ENCODE measurements at regions not wholly inside any gene's neighbourhood (a gene's known extent, or its start where the extent isn't known, plus 50 kb on each side); places are given as distances from the start of the nearest gene placed in this dataset.

DNA sequence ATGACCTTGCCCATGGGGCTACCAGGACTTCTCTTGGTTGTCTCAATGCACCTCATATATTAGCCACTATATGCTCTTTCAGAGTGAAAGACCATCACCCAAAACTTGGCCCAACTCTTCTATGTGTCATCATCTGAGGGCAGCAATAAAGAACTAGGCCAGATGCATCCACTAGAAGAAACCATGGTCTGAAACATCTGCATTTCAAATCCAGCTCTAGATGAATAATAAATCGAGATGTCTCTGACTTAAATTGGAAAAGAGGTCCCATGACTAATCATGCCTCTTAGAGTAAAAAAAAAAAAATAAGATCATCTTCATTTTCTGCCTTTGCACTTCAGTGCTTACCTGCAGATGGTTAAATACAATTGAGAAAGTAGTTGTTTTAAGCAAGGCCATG is 397.6 kb upstream of the PITX2 start:
- DNase-seq (ENCODE audit: low spot score), result no peak
- Mint-ChIP-seq H3K36me3 (ENCODE audit: low read depth) (no peaks in the 10 kb centered on the region), H3K4me1 (ENCODE audit: low read depth) (no peaks in the 10 kb centered on the region), H3K27me3 (ENCODE audit: low read depth) (peaks cover 7% of the 10 kb centered on the region), H3K9me3 (ENCODE audit: low read depth) (no peaks in the 10 kb centered on the region), H3K4me3 (ENCODE audit: unreplicated experiment) (no peak overlapping the region), H3K27ac (ENCODE audit: unreplicated experiment) (no peak overlapping the region)
- TF ChIP-seq, protein P1, sequence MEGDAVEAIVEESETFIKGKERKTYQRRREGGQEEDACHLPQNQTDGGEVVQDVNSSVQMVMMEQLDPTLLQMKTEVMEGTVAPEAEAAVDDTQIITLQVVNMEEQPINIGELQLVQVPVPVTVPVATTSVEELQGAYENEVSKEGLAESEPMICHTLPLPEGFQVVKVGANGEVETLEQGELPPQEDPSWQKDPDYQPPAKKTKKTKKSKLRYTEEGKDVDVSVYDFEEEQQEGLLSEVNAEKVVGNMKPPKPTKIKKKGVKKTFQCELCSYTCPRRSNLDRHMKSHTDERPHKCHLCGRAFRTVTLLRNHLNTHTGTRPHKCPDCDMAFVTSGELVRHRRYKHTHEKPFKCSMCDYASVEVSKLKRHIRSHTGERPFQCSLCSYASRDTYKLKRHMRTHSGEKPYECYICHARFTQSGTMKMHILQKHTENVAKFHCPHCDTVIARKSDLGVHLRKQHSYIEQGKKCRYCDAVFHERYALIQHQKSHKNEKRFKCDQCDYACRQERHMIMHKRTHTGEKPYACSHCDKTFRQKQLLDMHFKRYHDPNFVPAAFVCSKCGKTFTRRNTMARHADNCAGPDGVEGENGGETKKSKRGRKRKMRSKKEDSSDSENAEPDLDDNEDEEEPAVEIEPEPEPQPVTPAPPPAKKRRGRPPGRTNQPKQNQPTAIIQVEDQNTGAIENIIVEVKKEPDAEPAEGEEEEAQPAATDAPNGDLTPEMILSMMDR (IDR thresholded peaks at IDR 0.05), result no peak

DNA sequence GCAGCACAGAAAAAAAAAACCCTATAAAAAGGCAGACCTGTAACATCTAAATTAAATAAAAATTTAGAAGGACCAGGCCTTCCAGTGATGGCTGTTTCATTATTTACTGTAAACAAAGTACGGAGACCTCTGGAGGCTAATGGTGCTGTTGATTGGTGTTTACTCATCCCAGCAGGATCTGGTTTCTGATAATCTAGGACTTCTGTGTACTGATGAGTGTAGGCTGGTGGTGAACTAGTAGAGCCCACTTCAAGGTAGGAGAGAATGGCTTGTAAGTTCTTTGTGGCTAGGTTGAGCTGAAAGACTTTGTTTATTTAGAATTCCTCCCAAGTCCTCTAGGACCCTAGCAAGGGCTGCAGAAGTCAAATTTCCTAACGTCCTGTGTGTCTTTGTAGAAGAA is 398.1 kb upstream of the PITX2 start:
- TF ChIP-seq, protein P1 (IDR thresholded peaks at IDR 0.05), result no peak
- no peaks in the 10 kb centered on the region for H3K4me1 Mint-ChIP-seq (ENCODE audit: low read depth)

DNA sequence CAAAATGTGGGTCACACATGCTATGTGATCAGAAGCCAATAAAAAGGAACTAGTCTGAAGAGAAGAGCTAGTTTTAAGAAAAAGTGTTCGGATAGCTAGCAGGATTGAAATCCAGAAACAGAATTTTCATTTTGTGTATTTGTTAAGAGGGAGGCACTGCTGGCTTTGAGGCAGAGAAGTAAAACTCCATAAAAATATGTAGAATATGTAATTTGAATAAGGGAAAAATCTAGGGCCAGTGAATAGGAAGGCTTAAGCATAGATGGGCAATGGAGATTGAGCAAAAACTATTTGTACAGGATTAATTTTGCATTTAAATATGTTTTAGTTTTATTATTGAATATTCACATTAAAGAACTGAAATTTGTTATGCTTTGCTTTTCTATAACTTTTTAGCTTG is 399.9 kb upstream of the PITX2 start:
- H3K9me3 Mint-ChIP-seq (ENCODE audit: low read depth), result no peaks in the 10 kb centered on the region
- no peak for DNase-seq (ENCODE audit: low spot score)
- TF ChIP-seq, protein P1 (IDR thresholded peaks at IDR 0.05), result no peak
- H3K27me3 Mint-ChIP-seq (ENCODE audit: low read depth), result no peaks in the 10 kb centered on the region
- no peaks in the 10 kb centered on the region for H3K36me3 Mint-ChIP-seq (ENCODE audit: low read depth)
- H3K4me3 Mint-ChIP-seq (ENCODE audit: unreplicated experiment), result no peak overlapping the region
- H3K27ac Mint-ChIP-seq (ENCODE audit: unreplicated experiment), result no peak overlapping the region
- no peaks in the 10 kb centered on the region for H3K4me1 Mint-ChIP-seq (ENCODE audit: low read depth)

More for the DNA sequence above, 398.1 kb upstream of the PITX2 start:
- no peak for DNase-seq (ENCODE audit: low spot score)
- Mint-ChIP-seq H3K27me3 (ENCODE audit: low read depth) (peaks cover 4% of the 10 kb centered on the region), H3K36me3 (ENCODE audit: low read depth) (no peaks in the 10 kb centered on the region), H3K4me3 (ENCODE audit: unreplicated experiment) (no peak overlapping the region), H3K9me3 (ENCODE audit: low read depth) (no peaks in the 10 kb centered on the region), H3K27ac (ENCODE audit: unreplicated experiment) (no peak overlapping the region)

DNA sequence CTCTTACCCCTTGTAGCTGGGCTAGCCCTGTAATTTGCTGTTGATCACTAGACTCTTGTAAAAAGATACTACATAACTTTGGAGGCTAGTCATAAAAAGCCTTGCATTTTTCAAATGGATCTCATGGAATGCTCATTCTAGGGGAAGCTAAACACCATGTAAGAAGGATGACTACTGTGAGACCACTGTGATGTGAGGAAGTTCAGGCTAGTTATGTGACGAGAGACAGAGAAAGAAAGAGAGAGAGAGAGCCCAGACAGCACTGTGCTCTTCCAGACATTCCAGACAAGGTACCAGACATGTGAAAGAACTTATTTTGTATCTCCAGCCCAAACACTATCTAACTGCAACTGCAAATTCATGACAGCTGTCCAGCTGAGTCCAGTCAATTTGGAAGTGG is 404.6 kb upstream of the PITX2 start:
- Mint-ChIP-seq H3K4me1 (ENCODE audit: low read depth) (no peaks in the 10 kb centered on the region), H3K27me3 (ENCODE audit: low read depth) (no peaks in the 10 kb centered on the region), H3K9me3 (ENCODE audit: low read depth) (no peaks in the 10 kb centered on the region), H3K36me3 (ENCODE audit: low read depth) (no peaks in the 10 kb centered on the region), H3K27ac (ENCODE audit: unreplicated experiment) (no peak overlapping the region), H3K4me3 (ENCODE audit: unreplicated experiment) (no peak overlapping the region)
- no peak for DNase-seq (ENCODE audit: low spot score)
- TF ChIP-seq, protein P1 (IDR thresholded peaks at IDR 0.05), result no peak

DNA sequence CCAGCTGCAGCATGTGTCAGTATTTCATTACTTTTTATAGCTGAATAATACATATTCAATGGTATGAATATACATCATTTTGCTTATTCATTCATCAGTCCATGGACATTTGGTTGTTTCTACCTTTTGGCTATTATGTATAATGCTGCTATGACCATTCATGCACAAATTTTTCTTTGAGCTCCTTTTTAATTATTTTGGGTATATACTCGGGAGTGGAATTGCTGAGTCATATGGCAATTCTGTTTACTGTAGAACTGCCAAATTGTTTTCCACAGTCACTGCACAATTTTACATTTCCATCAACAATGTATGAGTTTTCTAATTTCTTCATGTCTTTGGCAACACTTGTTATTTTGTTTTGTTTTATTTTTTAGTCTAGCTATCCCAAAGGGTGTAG is 405.9 kb upstream of the PITX2 start:
- H3K27me3 Mint-ChIP-seq (ENCODE audit: low read depth), result no peaks in the 10 kb centered on the region

More for the DNA sequence above, 405.9 kb upstream of the PITX2 start:
- Mint-ChIP-seq H3K36me3 (ENCODE audit: low read depth) (no peaks in the 10 kb centered on the region), H3K4me3 (ENCODE audit: unreplicated experiment) (no peak overlapping the region), H3K4me1 (ENCODE audit: low read depth) (no peaks in the 10 kb centered on the region), H3K27ac (ENCODE audit: unreplicated experiment) (no peak overlapping the region), H3K9me3 (ENCODE audit: low read depth) (no peaks in the 10 kb centered on the region)
- no peak for DNase-seq (ENCODE audit: low spot score)
- TF ChIP-seq, protein P1 (IDR thresholded peaks at IDR 0.05), result no peak
